Stimulated activated naive B cell treated with anti-CD40 and anti-IgM and Interleukin-4, amounts not matched to agents 10 μg/mL and 1 μg/mL and 100 μg/mL, for 72 hours (primary cell): ENCODE measurements at regions not wholly inside any gene's neighbourhood (a gene's known extent, or its start where the extent isn't known, plus 50 kb on each side); places are given as distances from the start of the nearest gene placed in this dataset.
"Not testable (repeated sequence)": the region's sequence is repeated elsewhere in the genome, so short reads cannot be mapped to it uniquely, and the experiment has no call there.

Experiments used
- ATAC-seq, 2 donors: fragments of 150-1000 bp; cut with Tn5 transposase; replicated peaks; 2 replicates each; pipeline ENCODE4 v1.10.0; 2021; ENCODE audit warnings: moderate library complexity in 1 of 2
- DNase-seq: peaks from one replicate; pipeline ENCODE4 v3.0.0; 2021
- H3K27ac Mint-ChIP-seq: one replicate; pipeline ENCODE4 v1.8.0; 2022; ENCODE audit warnings: mild to moderate bottlenecking, mixed read lengths
- H3K27me3 Mint-ChIP-seq, 2 donors: one replicate each; pipeline ENCODE4 v1.8.0; 2022; ENCODE audit warnings: mixed read lengths in 2 of 2
- H3K36me3 Mint-ChIP-seq, 2 donors: one replicate each; pipeline ENCODE4 v1.8.0; 2022; ENCODE audit warnings: mixed read lengths in 2 of 2, mild to moderate bottlenecking in 1 of 2
- H3K4me1 Mint-ChIP-seq, 2 donors: one replicate each; pipeline ENCODE4 v1.8.0; 2022; ENCODE audit warnings: mixed read lengths in 2 of 2, mild to moderate bottlenecking in 1 of 2
- H3K4me3 Mint-ChIP-seq, 2 donors: one replicate each; pipeline ENCODE4 v1.8.0; 2022; ENCODE audit warnings: mild to moderate bottlenecking in 2 of 2, mixed read lengths in 2 of 2, moderate library complexity in 1 of 2
- H3K9me3 Mint-ChIP-seq, 2 donors: one replicate each; pipeline ENCODE4 v1.8.0; 2022; ENCODE audit warnings: mixed read lengths in 2 of 2, mild to moderate bottlenecking in 1 of 2

GRCh38 chr5:56763711-56764466 is 51.5 kb upstream of the MAP3K1 start:
- peak overlapping the region; percentile 39 for H3K27ac Mint-ChIP-seq
- no peaks in the 10 kb centered on the region for H3K9me3 Mint-ChIP-seq
- ATAC-seq: peak; percentile 86 to 87
- no peaks in the 10 kb centered on the region for H3K36me3 Mint-ChIP-seq
- peak; percentile 44 for DNase-seq
- H3K4me1 Mint-ChIP-seq: peaks cover 36 to 66% of the 10 kb centered on the region in 2 donors
- no peaks in the 10 kb centered on the region for H3K27me3 Mint-ChIP-seq
- peak overlapping the region; percentile 0 to 15 for H3K4me3 Mint-ChIP-seq

DNA sequence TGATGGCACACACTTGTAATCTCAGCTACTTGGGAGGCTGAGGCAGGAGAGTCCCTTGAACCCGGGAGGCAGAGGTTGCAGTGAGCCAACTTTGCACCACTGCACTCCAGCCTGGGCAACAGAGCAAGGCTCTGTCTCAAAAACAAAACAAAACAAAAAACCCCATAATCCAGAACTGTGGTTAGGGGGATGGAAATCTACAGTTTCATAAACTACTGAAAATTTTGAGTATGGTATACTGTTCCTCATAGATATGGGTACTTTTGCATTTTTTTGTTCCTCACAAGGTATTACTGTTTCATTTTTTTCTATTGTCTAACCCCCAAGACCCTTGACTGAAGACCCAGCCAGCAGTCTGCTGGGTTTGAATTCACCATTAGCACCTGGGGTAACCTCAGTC is 52.2 kb upstream of the MAP3K1 start:
- DNase-seq (no peak), ATAC-seq (peak; percentile 59 to 64)
- Mint-ChIP-seq H3K4me1 (peaks cover 36 to 66% of the 10 kb centered on the region in 2 donors), H3K9me3 (no peaks in the 10 kb centered on the region), H3K36me3 (no peaks in the 10 kb centered on the region), H3K27me3 (no peaks in the 10 kb centered on the region), H3K4me3 (no peak overlapping the region), H3K27ac (peak overlapping the region; percentile 51)

- Mint-ChIP-seq H3K36me3 (no peaks in the 10 kb centered on the region), H3K4me3 (peak overlapping the region; percentile 68 to 69), H3K9me3 (no peaks in the 10 kb centered on the region), H3K27ac (peak overlapping the region; percentile 71), H3K4me1 (peaks cover 29 to 61% of the 10 kb centered on the region in 2 donors), H3K27me3 (no peaks in the 10 kb centered on the region)
- ATAC-seq (peak; percentile 28 to 36), DNase-seq (no peak)
These were observed 54.0 kb upstream of the MAP3K1 start for GRCh38 chr5:56761151-56761885.

GRCh38 chr5:56760723-56761122 is 54.6 kb upstream of the MAP3K1 start:
- H3K4me3 Mint-ChIP-seq: peak overlapping the region; percentile 6 to 69
- DNase-seq: no peak
- peaks cover 27 to 58% of the 10 kb centered on the region in 2 donors for H3K4me1 Mint-ChIP-seq

GRCh38 chr5:56759521-56760216 is 55.7 kb upstream of the MAP3K1 start:
- no peaks in the 10 kb centered on the region for H3K27me3 Mint-ChIP-seq
- no peak overlapping the region for H3K4me3 Mint-ChIP-seq
- H3K9me3 Mint-ChIP-seq: no peaks in the 10 kb centered on the region
- H3K4me1 Mint-ChIP-seq: peaks cover 30 to 64% of the 10 kb centered on the region in 2 donors
- no peaks in the 10 kb centered on the region for H3K36me3 Mint-ChIP-seq
- DNase-seq: no peak
- H3K27ac Mint-ChIP-seq: no peak overlapping the region
- no peak for ATAC-seq

More at GRCh38 chr5:56760723-56761122, 54.6 kb upstream of the MAP3K1 start:
- Mint-ChIP-seq H3K27me3 (no peaks in the 10 kb centered on the region), H3K36me3 (no peaks in the 10 kb centered on the region), H3K9me3 (no peaks in the 10 kb centered on the region), H3K27ac (peak overlapping the region; percentile 71)
- ATAC-seq: no peak

DNA sequence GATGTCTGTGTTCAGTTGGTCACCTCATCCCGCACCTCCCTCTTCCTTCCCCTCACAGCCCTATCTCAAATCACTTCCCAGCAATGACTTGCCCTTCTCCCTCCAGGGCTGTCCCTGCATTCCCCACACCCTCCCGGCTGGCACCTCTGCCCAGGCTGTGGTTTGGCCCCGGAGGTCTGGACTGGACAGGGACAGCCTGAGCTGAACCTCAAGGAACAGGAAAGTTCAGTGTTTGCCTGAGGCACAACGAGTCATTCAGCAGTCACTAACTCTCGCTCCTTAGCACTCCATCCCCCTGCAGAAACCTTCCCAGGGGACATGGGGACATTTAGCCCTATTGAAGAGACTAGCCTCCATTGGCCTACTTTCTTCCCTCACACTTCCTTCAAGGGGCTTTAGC is 58.3 kb upstream of the MAP3K1 start:
- peaks cover 0 to 3% of the 10 kb centered on the region in 2 donors for H3K9me3 Mint-ChIP-seq
- peaks cover 18 to 43% of the 10 kb centered on the region in 2 donors for H3K4me1 Mint-ChIP-seq
- no peak overlapping the region for H3K27ac Mint-ChIP-seq
- DNase-seq: no peak
- no peaks in the 10 kb centered on the region for H3K27me3 Mint-ChIP-seq
- H3K4me3 Mint-ChIP-seq: no peak overlapping the region
- no peak for ATAC-seq
- peaks cover 0 to 1% of the 10 kb centered on the region in 2 donors for H3K36me3 Mint-ChIP-seq

GRCh38 chr5:56755036-56755555 is 60.3 kb upstream of the MAP3K1 start:
- DNase-seq (no peak), ATAC-seq (no peak)
- Mint-ChIP-seq H3K27ac (no peak overlapping the region), H3K4me1 (peaks cover 7 to 25% of the 10 kb centered on the region in 2 donors), H3K9me3 (peaks cover 0 to 6% of the 10 kb centered on the region in 2 donors), H3K27me3 (no peaks in the 10 kb centered on the region), H3K36me3 (peaks cover 1 to 3% of the 10 kb centered on the region in 2 donors), H3K4me3 (no peak overlapping the region)

DNA sequence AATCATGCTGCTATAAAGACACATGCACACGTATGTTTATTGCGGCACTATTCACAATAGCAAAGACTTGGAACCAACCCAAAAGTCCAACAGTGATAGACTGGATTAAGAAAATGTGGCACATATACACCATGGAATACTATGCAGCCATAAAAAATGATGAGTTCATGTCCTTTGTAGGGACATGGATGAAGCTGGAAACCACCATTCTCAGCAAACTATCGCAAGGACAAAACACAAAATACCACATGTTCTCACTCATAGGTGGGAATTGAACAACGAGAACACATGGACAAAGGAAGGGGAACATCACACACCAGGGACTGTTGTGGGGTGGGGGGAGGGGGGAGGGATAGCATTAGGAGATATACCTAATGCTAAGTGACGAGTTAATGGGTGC is 61.8 kb upstream of the MAP3K1 start:
- not testable (repeated sequence) for H3K27me3 Mint-ChIP-seq, H3K9me3 Mint-ChIP-seq, H3K27ac Mint-ChIP-seq, H3K4me3 Mint-ChIP-seq, H3K36me3 Mint-ChIP-seq, DNase-seq, ATAC-seq
- H3K4me1 Mint-ChIP-seq: peaks cover 12 to 29% of the 10 kb centered on the region in 2 donors

- Mint-ChIP-seq H3K4me3 (no peak overlapping the region), H3K27me3 (no peaks in the 10 kb centered on the region), H3K4me1 (peaks cover 8 to 23% of the 10 kb centered on the region in 2 donors), H3K36me3 (peaks cover 1 to 3% of the 10 kb centered on the region in 2 donors), H3K27ac (no peak overlapping the region), H3K9me3 (peaks cover 0 to 6% of the 10 kb centered on the region in 2 donors)
- DNase-seq (no peak), ATAC-seq (no peak)
These were observed 63.6 kb upstream of the MAP3K1 start for GRCh38 chr5:56751572-56752313.

DNA sequence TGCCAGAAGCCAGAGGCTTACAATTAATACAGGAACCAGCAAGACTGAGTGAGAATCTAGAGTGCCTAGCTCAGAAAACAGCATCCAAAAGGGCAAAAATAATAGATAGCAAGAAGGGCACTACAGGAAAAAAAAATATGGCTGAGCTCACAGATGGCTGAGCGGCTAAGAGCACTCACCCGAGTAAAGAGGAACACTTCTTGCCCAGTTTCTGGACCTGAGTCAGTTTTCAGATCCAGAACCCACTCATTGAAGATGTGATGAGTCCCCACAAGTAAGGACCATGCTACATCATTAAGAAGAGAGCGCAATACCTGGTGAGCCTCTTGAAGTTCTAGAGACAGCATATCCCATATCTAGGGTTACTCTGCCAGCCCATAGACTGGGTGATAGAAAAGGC is 65.5 kb upstream of the MAP3K1 start:
- peaks cover 15 to 30% of the 10 kb centered on the region in 2 donors for H3K4me1 Mint-ChIP-seq
- peak; percentile 57 for ATAC-seq
- peaks cover 1 to 3% of the 10 kb centered on the region in 2 donors for H3K36me3 Mint-ChIP-seq
- H3K27ac Mint-ChIP-seq: no peak overlapping the region
- no peak for DNase-seq
- H3K9me3 Mint-ChIP-seq: peaks cover 0 to 6% of the 10 kb centered on the region in 2 donors
- H3K4me3 Mint-ChIP-seq: no peak overlapping the region
- no peaks in the 10 kb centered on the region for H3K27me3 Mint-ChIP-seq

DNA sequence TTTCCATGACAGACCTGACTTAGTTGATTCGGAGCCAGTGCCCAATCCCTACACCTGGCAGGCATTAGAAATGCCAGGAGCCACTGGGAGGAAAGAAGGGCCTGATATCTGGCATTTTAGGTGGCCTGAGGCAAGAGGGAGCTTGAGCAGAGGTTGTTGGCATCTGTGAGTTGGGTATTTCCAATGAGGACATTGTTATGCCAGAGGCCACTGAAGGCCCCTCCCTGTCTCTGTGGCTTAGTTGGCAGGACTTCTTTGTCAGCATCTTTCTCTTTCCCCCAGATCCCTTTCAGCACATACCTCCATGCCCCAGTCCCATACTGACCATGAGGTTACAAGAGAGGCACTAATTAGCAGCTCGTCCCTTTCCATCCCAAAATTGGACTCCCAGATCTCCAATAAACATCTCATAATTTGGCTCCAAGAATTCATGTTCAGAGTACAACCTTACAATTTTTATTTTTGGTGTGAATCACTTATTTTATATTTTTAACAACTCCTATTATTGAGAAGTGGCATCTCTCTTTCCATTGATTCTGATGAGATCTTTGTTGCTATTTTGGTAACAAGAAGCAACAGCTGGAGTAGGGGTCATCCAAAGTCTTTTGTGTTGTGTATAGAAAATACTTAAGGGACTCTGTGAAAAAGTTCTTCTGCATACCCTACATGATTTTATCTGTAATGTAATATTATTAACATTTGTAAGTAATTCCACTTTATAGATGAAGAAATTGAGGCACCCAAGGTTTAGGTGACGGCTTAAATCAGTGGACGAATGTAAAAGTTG is 68.6 kb upstream of the MAP3K1 start:
- peaks cover 0 to 4% of the 10 kb centered on the region in 2 donors for H3K9me3 Mint-ChIP-seq
- no peak overlapping the region for H3K4me3 Mint-ChIP-seq
- ATAC-seq (peak; percentile 53 to 63), DNase-seq (no peak)
- H3K4me1 Mint-ChIP-seq: peaks cover 17 to 43% of the 10 kb centered on the region in 2 donors
- peak overlapping the region; percentile 89 for H3K27ac Mint-ChIP-seq
- no peaks in the 10 kb centered on the region for H3K27me3 Mint-ChIP-seq
- H3K36me3 Mint-ChIP-seq: peaks cover 2 to 4% of the 10 kb centered on the region in 2 donors

- H3K4me3 Mint-ChIP-seq: peak overlapping the region; percentile 32 to 39
- peak; percentile 82 for ATAC-seq
- peak overlapping the region; percentile 89 for H3K27ac Mint-ChIP-seq
- no peaks in the 10 kb centered on the region for H3K27me3 Mint-ChIP-seq
- peaks cover 17 to 43% of the 10 kb centered on the region in 2 donors for H3K4me1 Mint-ChIP-seq
- no peak for DNase-seq
- H3K36me3 Mint-ChIP-seq: peaks cover 0 to 4% of the 10 kb centered on the region in 2 donors
- H3K9me3 Mint-ChIP-seq: peaks cover 0 to 2% of the 10 kb centered on the region in 2 donors
These were observed 69.5 kb upstream of the MAP3K1 start for GRCh38 chr5:56745864-56746263.

- H3K4me1 Mint-ChIP-seq: peaks cover 20 to 48% of the 10 kb centered on the region in 2 donors
- H3K36me3 Mint-ChIP-seq: peaks cover 0 to 4% of the 10 kb centered on the region in 2 donors
- H3K27me3 Mint-ChIP-seq: no peaks in the 10 kb centered on the region
- no peak overlapping the region for H3K27ac Mint-ChIP-seq
- DNase-seq (no peak), ATAC-seq (no peak)
- H3K9me3 Mint-ChIP-seq: peaks cover 5% of the 10 kb centered on the region in 2 donors
- H3K4me3 Mint-ChIP-seq: no peak overlapping the region
These were observed 74.5 kb upstream of the MAP3K1 start for GRCh38 chr5:56740868-56741267.
